IMR-90 (cell line): ENCODE measurements at regions not wholly inside any gene's neighbourhood (a gene's known extent, or its start where the extent isn't known, plus 50 kb on each side); places are given as distances from the start of the nearest gene placed in this dataset.

Experiments
- ATAC-seq: fragments of 200-7000 bp; cut with Tn5 transposase; 2 replicates; pipeline ENCODE4 v1.9.1; 2020; ENCODE audit warnings: low read depth, mild to moderate bottlenecking, moderate library complexity
- BruUV-seq: library from RNA; stranded (reverse); fragments of 400-500 nt; replicated peaks from 2 replicates; lab custom pipeline; 2021; lab: Mats Ljungman, UMichigan
- CTCF ChIA-PET: fragments of 300-600 bp; formaldehyde crosslinking; extraction: SDS; loops from one replicate; lab custom pipeline; 2021; ENCODE audit warnings: antibody characterized with exemption; lab: Yijun Ruan, JAX
- POLR2A ChIA-PET: fragments of 300-600 bp; sonication (Branson Sonifier 250); formaldehyde crosslinking; loops from one replicate; lab custom pipeline; 2022; ENCODE audit warnings: antibody characterized with exemption; ENCODE audit not compliant: unreplicated experiment; lab: Charles Lee
- DNase-seq: peaks from one replicate; pipeline ENCODE4 v3.0.0; 2013
- H2AFZ ChIP-seq: replicated peaks from 2 replicates; pipeline ENCODE3; 2013; ENCODE audit warnings: low read length, mild to moderate bottlenecking; ENCODE audit not compliant: poor library complexity
- H2AK5ac ChIP-seq: 2 replicates; pipeline ENCODE4 v1.6.1; 2013; ENCODE audit warnings: low read depth, low read length, inconsistent platforms
- H2AK9ac ChIP-seq: replicated peaks from 2 replicates; pipeline ENCODE3; 2013; ENCODE audit warnings: mild to moderate bottlenecking, low read depth, low read length, moderate library complexity; ENCODE audit not compliant: poor library complexity
- H2BK120ac ChIP-seq: 2 replicates; pipeline ENCODE4 v1.6.1; 2013; ENCODE audit warnings: low read depth, low read length, inconsistent platforms
- H2BK15ac ChIP-seq: 3 replicates; pipeline ENCODE4 v1.6.1; 2013; ENCODE audit warnings: low read depth, low read length, inconsistent platforms
- H2BK20ac ChIP-seq: 2 replicates; pipeline ENCODE4 v1.6.1; 2013; ENCODE audit warnings: low read depth, mild to moderate bottlenecking, inconsistent platforms, low read length, moderate library complexity
- H2BK5ac ChIP-seq: 2 replicates; pipeline ENCODE4 v1.6.1; 2013; ENCODE audit warnings: mild to moderate bottlenecking, low read depth, low read length, inconsistent platforms; ENCODE audit not compliant: poor library complexity, severe bottlenecking
- H3K14ac ChIP-seq: replicated peaks from 2 replicates; pipeline ENCODE4 v1.6.1; 2013; ENCODE audit warnings: low read depth, low read length, inconsistent platforms
- H3K18ac ChIP-seq: 2 replicates; pipeline ENCODE4 v1.6.1; 2013; ENCODE audit warnings: low read depth, low read length, control low read depth
- H3K23ac ChIP-seq: 2 replicates; pipeline ENCODE4 v1.6.1; 2013; ENCODE audit warnings: low read depth, low read length, inconsistent platforms
- H3K27ac ChIP-seq: 2 replicates; pipeline ENCODE4 v1.5.1; 2013; ENCODE audit warnings: mild to moderate bottlenecking, control low read depth, low read length; ENCODE audit not compliant: insufficient read depth
- H3K27me3 ChIP-seq: 2 replicates; pipeline ENCODE4 v1.6.1; 2013; ENCODE audit warnings: low read length; ENCODE audit not compliant: control insufficient read depth, insufficient read depth
- H3K36me3 ChIP-seq: 2 replicates; pipeline ENCODE4 v1.6.1; 2013; ENCODE audit warnings: low read length, mixed read lengths; ENCODE audit not compliant: control insufficient read depth, insufficient read depth
- H3K4ac ChIP-seq: 2 replicates; pipeline ENCODE4 v1.6.1; 2013; ENCODE audit warnings: low read depth, low read length, inconsistent platforms
- H3K4me1 ChIP-seq: 2 replicates; pipeline ENCODE4 v1.6.1; 2013; ENCODE audit warnings: low read length, mixed read lengths; ENCODE audit not compliant: control insufficient read depth, insufficient read depth
- H3K4me2 ChIP-seq: 2 replicates; pipeline ENCODE4 v1.6.1; 2013; ENCODE audit warnings: low read depth, mild to moderate bottlenecking, control low read depth, low read length, moderate library complexity
- H3K4me3 ChIP-seq: 2 replicates; pipeline ENCODE4 v1.5.1; 2013; ENCODE audit warnings: low read depth, mild to moderate bottlenecking, control low read depth, low read length, moderate library complexity; ENCODE audit not compliant: insufficient read depth
- H3K56ac ChIP-seq: 2 replicates; pipeline ENCODE4 v1.6.1; 2013; ENCODE audit warnings: low read length, inconsistent platforms; ENCODE audit not compliant: insufficient read depth; ENCODE audit errors: extremely low read depth
- H3K79me1 ChIP-seq, 2 experiments: 2 replicates each; pipeline ENCODE4 v1.6.1; 2013; ENCODE audit warnings: low read length in 2 of 2, inconsistent platforms in 1 of 2, low read depth in 1 of 2
- H3K9ac ChIP-seq: 2 replicates; pipeline ENCODE4 v1.6.1; 2013; ENCODE audit warnings: low read depth, low read length, control low read depth
- H3K9me1 ChIP-seq: 2 replicates; pipeline ENCODE4 v1.6.1; 2013; ENCODE audit warnings: low read length, inconsistent platforms; ENCODE audit not compliant: insufficient read depth
- H3K9me3 ChIP-seq: 2 replicates; pipeline ENCODE4 v1.6.1; 2013; ENCODE audit warnings: low read length; ENCODE audit not compliant: control insufficient read depth, insufficient read depth
- H4K20me1 ChIP-seq: 2 replicates; pipeline ENCODE4 v1.6.1; 2013; ENCODE audit warnings: low read length, inconsistent platforms; ENCODE audit not compliant: insufficient read depth
- H4K5ac ChIP-seq: 2 replicates; pipeline ENCODE4 v1.6.1; 2013; ENCODE audit warnings: mild to moderate bottlenecking, low read depth, low read length, control low read depth
- H4K8ac ChIP-seq, 2 experiments: 2 replicates each; pipeline ENCODE4 v1.6.1; 2013; ENCODE audit warnings: low read depth in 2 of 2, low read length in 2 of 2, control low read depth in 1 of 2, inconsistent platforms in 1 of 2
- H4K91ac ChIP-seq: 2 replicates; pipeline ENCODE4 v1.6.1; 2013; ENCODE audit warnings: low read depth, low read length, inconsistent platforms; ENCODE audit not compliant: insufficient read depth
- BHLHE40 ChIP-seq: fragments of 150-350 bp; IDR thresholded peaks from 2 replicates; pipeline ENCODE4 v1.6.1; 2016; ENCODE audit warnings: mild to moderate bottlenecking, low read depth, low read length
- CEBPB ChIP-seq: IDR thresholded peaks from 2 replicates; pipeline ENCODE4 v1.6.1; 2012; ENCODE audit warnings: low read depth, low read length, improper control_type of control experiment
- FOS ChIP-seq: fragments of 150-350 bp; IDR thresholded peaks from 2 replicates; pipeline ENCODE4 v1.6.1; 2016; ENCODE audit warnings: low read depth, low read length
- MAFK ChIP-seq: IDR thresholded peaks from 2 replicates; pipeline ENCODE4 v1.6.1; 2012; ENCODE audit warnings: low read depth, low read length, improper control_type of control experiment
- MAZ ChIP-seq: IDR thresholded peaks from 2 replicates; pipeline ENCODE4 v1.6.1; 2012; ENCODE audit warnings: low read depth, mild to moderate bottlenecking, low read length, improper control_type of control experiment, moderate library complexity, borderline replicate concordance
- MXI1 ChIP-seq: IDR thresholded peaks from 2 replicates; pipeline ENCODE4 v1.6.1; 2012; ENCODE audit warnings: low read depth, mild to moderate bottlenecking, low read length, moderate library complexity, borderline replicate concordance
- NFE2L2 ChIP-seq: fragments of 150-350 bp; IDR thresholded peaks from 2 replicates; pipeline ENCODE4 v1.6.1; 2016; ENCODE audit warnings: low read depth, mild to moderate bottlenecking, low read length
- POLR2A ChIP-seq: IDR thresholded peaks from 2 replicates; pipeline ENCODE4 v1.6.1; 2012; ENCODE audit warnings: mild to moderate bottlenecking, low read depth, low read length
- RCOR1 ChIP-seq: IDR thresholded peaks from 2 replicates; pipeline ENCODE4 v1.6.1; 2012; ENCODE audit warnings: mild to moderate bottlenecking, low read length, improper control_type of control experiment; ENCODE audit not compliant: insufficient replicate concordance
- RFX5 ChIP-seq: IDR thresholded peaks from 2 replicates; pipeline ENCODE4 v1.8.0; 2012; ENCODE audit warnings: low read depth, mild to moderate bottlenecking, low read length, moderate library complexity
- SMC3 ChIP-seq: fragments of 150-350 bp; IDR thresholded peaks from 2 replicates; pipeline ENCODE4 v1.6.1; 2016; ENCODE audit warnings: low read depth, mild to moderate bottlenecking, antibody characterized with exemption, low read length, moderate library complexity
- WGBS, 2 experiments: methylation state at CpG; one replicate each; pipeline versions ENCODE4 v1.1.5 to v1.1.7; 2013; ENCODE audit warnings: missing lambda C conversion rate in 2 of 2; ENCODE audit not compliant: insufficient read length in 1 of 2; ENCODE audit errors: extremely low coverage in 2 of 2; 5-methylcytosine and 5-hydroxymethylcytosine counted together
- dilution Hi-C: fragments of 300-500 bp; cut with HindIII; formaldehyde crosslinking; loops from one replicate; pipeline ENCODE4 v1.14.3; 2018; ENCODE audit warnings: low sequenced_read_pairs; ENCODE audit not compliant: unreplicated experiment
- in situ Hi-C: fragments of 300-500 bp; cut with MboI; formaldehyde crosslinking; loops from 3 replicates; pipeline ENCODE4 v1.14.3; 2019; ENCODE audit warnings: low sequenced_read_pairs, inconsistent platforms, mixed read lengths
- intact Hi-C: fragments of 100-400 bp; cut with micrococcal nuclease; formaldehyde crosslinking; loops from 2 replicates; pipeline ENCODE4 v1.10.0; 2022

- H4K5ac ChIP-seq = no peak overlapping the region
- no peak overlapping the region for H3K9ac ChIP-seq
- H3K14ac ChIP-seq = no peak overlapping the region
- dilution Hi-C loops (no loop called here), intact Hi-C loops (loop anchor here (10.0 kb wide), 2 partner anchors 468 to 988 kb away; no protein-coding TSS in a partner anchor), in situ Hi-C loops (loop anchor here (10.0 kb wide), 1 partner anchor 1168 kb away; no protein-coding TSS in a partner anchor)
- no peaks in the 10 kb centered on the region for H4K20me1 ChIP-seq
- H3K56ac ChIP-seq = no peak overlapping the region
- no peak overlapping the region for H4K91ac ChIP-seq
- H2AK9ac ChIP-seq = no peak overlapping the region
- no peak overlapping the region for H3K4me2 ChIP-seq
- ATAC-seq = no peak
- no peak overlapping the region for H2AFZ ChIP-seq
- no peak overlapping the region for H3K18ac ChIP-seq
- H2AK5ac ChIP-seq = no peak overlapping the region
- H2BK5ac ChIP-seq = no peak overlapping the region
- H3K4ac ChIP-seq = no peak overlapping the region
- no peak for TF ChIP-seq RCOR1
- no peak for TF ChIP-seq BHLHE40
- TF ChIP-seq NFE2L2 = no peak
- no peak for TF ChIP-seq POLR2A
- no peak for TF ChIP-seq FOS
- no peak for TF ChIP-seq CEBPB
- TF ChIP-seq MXI1 = no peak
- no peak for TF ChIP-seq MAZ
- TF ChIP-seq RFX5 = no peak
- TF ChIP-seq SMC3 = no peak
- TF ChIP-seq MAFK = no peak
- H3K27ac ChIP-seq = no peak overlapping the region
- H3K23ac ChIP-seq = no peak overlapping the region
- DNase-seq = no peak
- no peak overlapping the region for H2BK15ac ChIP-seq
- H4K8ac ChIP-seq = no peak overlapping the region
- no peaks in the 10 kb centered on the region for H3K4me1 ChIP-seq
- 44% methylated on average over 3 of the region's 7 CpGs; no CpG with 5 or more reads in 1 of the 2 experiments for WGBS, 2 experiments
- H3K9me1 ChIP-seq = no peaks in the 10 kb centered on the region
- H3K4me3 ChIP-seq = no peak overlapping the region
- H3K9me3 ChIP-seq = no peaks in the 10 kb centered on the region
- no peaks in the 10 kb centered on the region for H3K79me1 ChIP-seq
- ChIA-PET POLR2A (no interaction called here), CTCF (interaction anchor here (1.1 to 1.2 kb wide), 3 partner anchors 10 to 1174 kb away, joined by 3 to 4 read pairs (median 3); partner anchors contain the start of gene TRIB2)
- H2BK20ac ChIP-seq = no peak overlapping the region
- no peak overlapping the region for H2BK120ac ChIP-seq
- no peaks in the 10 kb centered on the region; the same call in 1 of the 2 replicates for H3K27me3 ChIP-seq
- BruUV-seq = no TSS peak
- no peaks in the 10 kb centered on the region for H3K36me3 ChIP-seq
These were observed 286.0 kb downstream of the TRIB2 start for GRCh38 chr2:13002536-13003331.
